WTC11 (cell line): ENCODE measurements at regions not wholly inside any gene's neighbourhood (a gene's known extent, or its start where the extent isn't known, plus 50 kb on each side); places are given as distances from the start of the nearest gene placed in this dataset.

ENCODE experiments used
- ATAC-seq: fragments of 200-7000 bp; cut with Tn5 transposase; 2 replicates; pipeline ENCODE4 v1.10.0; 2021; ENCODE audit warnings: mild to moderate bottlenecking, moderate library complexity
- CTCF ChIA-PET: fragments of 300-600 bp; sonication (Branson Sonifier 250); formaldehyde crosslinking; loops from one replicate; lab custom pipeline; 2021; ENCODE audit warnings: antibody characterized with exemption; lab: Charles Lee
- POLR2A ChIA-PET: fragments of 350-600 bp; sonication (Branson Sonifier 250); formaldehyde crosslinking; loops from one replicate; lab custom pipeline; 2021; ENCODE audit warnings: antibody characterized with exemption; lab: Charles Lee
- DNase-seq: peaks from one replicate; pipeline ENCODE4 v3.0.0; 2021; ENCODE audit warnings: low spot score
- H3K27ac Mint-ChIP-seq: 2 replicates; pipeline ENCODE4 v1.8.0; 2021; ENCODE audit warnings: mixed read lengths
- H3K27me3 Mint-ChIP-seq: 2 replicates; pipeline ENCODE4 v1.8.0; 2021; ENCODE audit warnings: low read depth, mild to moderate bottlenecking, moderate library complexity, mixed read lengths
- H3K36me3 Mint-ChIP-seq: 2 replicates; pipeline ENCODE4 v1.8.0; 2021; ENCODE audit warnings: mixed read lengths
- H3K4me1 Mint-ChIP-seq: 2 replicates; pipeline ENCODE4 v1.8.0; 2022; ENCODE audit warnings: mixed read lengths
- H3K4me3 Mint-ChIP-seq: 2 replicates; pipeline ENCODE4 v1.8.0; 2021; ENCODE audit warnings: mild to moderate bottlenecking, moderate library complexity, mixed read lengths
- H3K9me3 Mint-ChIP-seq: 2 replicates; pipeline ENCODE4 v1.8.0; 2021; ENCODE audit warnings: mixed read lengths
- ESRRA ChIP-seq: sonication (generic); formaldehyde crosslinking; IDR thresholded peaks from 2 replicates; pipeline ENCODE4 v1.8.1; 2022; ENCODE audit warnings: mild to moderate bottlenecking, missing genetic modification reagents, borderline replicate concordance
- FOXK1 ChIP-seq: sonication (generic); formaldehyde crosslinking; IDR thresholded peaks from 2 replicates; pipeline ENCODE4 v1.8.0; 2022; ENCODE audit warnings: mild to moderate bottlenecking, moderate library complexity, missing genetic modification reagents
- HMGA2 ChIP-seq: fragments of 250-450 bp; sonication (Bioruptor Pico); IDR thresholded peaks from 2 replicates; pipeline ENCODE4 v1.4.0; 2021; ENCODE audit warnings: mild to moderate bottlenecking, moderate library complexity
- MLX ChIP-seq: sonication (generic); formaldehyde crosslinking; IDR thresholded peaks from 2 replicates; pipeline ENCODE4 v1.8.1; 2023; ENCODE audit warnings: mild to moderate bottlenecking, missing genetic modification reagents, moderate library complexity
- MYBL2 ChIP-seq: sonication (generic); formaldehyde crosslinking; IDR thresholded peaks from 2 replicates; pipeline ENCODE4 v1.8.1; 2023; ENCODE audit warnings: mild to moderate bottlenecking, moderate library complexity, missing genetic modification reagents
- NR3C1 ChIP-seq: sonication (generic); formaldehyde crosslinking; conservative IDR thresholded peaks from 2 replicates; pipeline ENCODE4 v1.8.1; 2023; ENCODE audit warnings: low read depth, mild to moderate bottlenecking, missing genetic modification reagents
- PRDM15 ChIP-seq: sonication (generic); formaldehyde crosslinking; IDR thresholded peaks from 2 replicates; pipeline ENCODE4 v1.8.0; 2022; ENCODE audit warnings: missing genetic modification reagents
- PREB ChIP-seq: sonication (generic); formaldehyde crosslinking; IDR thresholded peaks from 2 replicates; pipeline ENCODE4 v1.8.1; 2022; ENCODE audit warnings: mild to moderate bottlenecking, missing genetic modification reagents, moderate library complexity, borderline replicate concordance
- SP1 ChIP-seq: sonication (generic); formaldehyde crosslinking; conservative IDR thresholded peaks from 2 replicates; pipeline ENCODE4 v1.8.1; 2022; ENCODE audit warnings: missing genetic modification reagents
- TCF7 ChIP-seq: sonication (generic); formaldehyde crosslinking; IDR thresholded peaks from 2 replicates; pipeline ENCODE4 v1.8.0; 2022; ENCODE audit warnings: mild to moderate bottlenecking, low read depth, missing genetic modification reagents, moderate library complexity
- TEAD1 ChIP-seq: sonication (generic); formaldehyde crosslinking; IDR thresholded peaks from 2 replicates; pipeline ENCODE4 v1.8.0; 2022; ENCODE audit warnings: mild to moderate bottlenecking, missing genetic modification reagents
- TEAD4 ChIP-seq: sonication (generic); formaldehyde crosslinking; IDR thresholded peaks from 2 replicates; pipeline ENCODE4 v1.8.0; 2022; ENCODE audit warnings: mild to moderate bottlenecking, missing genetic modification reagents
- USF1 ChIP-seq: sonication (generic); formaldehyde crosslinking; IDR thresholded peaks from 2 replicates; pipeline ENCODE4 v1.8.0; 2022; ENCODE audit warnings: mild to moderate bottlenecking, missing genetic modification reagents
- ZNF138 ChIP-seq: sonication (generic); formaldehyde crosslinking; conservative IDR thresholded peaks from 2 replicates; pipeline ENCODE4 v1.8.1; 2022; ENCODE audit warnings: mild to moderate bottlenecking, moderate library complexity, missing genetic modification reagents
- ZNF425 ChIP-seq: fragments of 250-450 bp; sonication (Bioruptor Pico); conservative IDR thresholded peaks from 2 replicates; pipeline ENCODE4 v1.9.0; 2021; ENCODE audit warnings: mild to moderate bottlenecking

- Mint-ChIP-seq H3K27ac (no peak overlapping the region), H3K36me3 (peaks cover 15% of the 10 kb centered on the region), H3K4me1 (peaks cover 8% of the 10 kb centered on the region), H3K4me3 (no peak overlapping the region), H3K27me3 (peaks cover 5% of the 10 kb centered on the region), H3K9me3 (peaks cover 20% of the 10 kb centered on the region)
- DNase-seq (no peak), ATAC-seq (no peak)
- ChIA-PET CTCF (interaction anchor here (0.6 to 0.8 kb wide), 2 partner anchors 8 to 60 kb away, joined by 3 to 4 read pairs; no protein-coding TSS in a partner anchor), POLR2A (no interaction called here)
- TF ChIP-seq ZNF425 (CRISPR knock-in tag) (no peak), USF1 (CRISPR knock-in tag) (no peak), FOXK1 (CRISPR knock-in tag) (no peak), TCF7 (CRISPR knock-in tag) (no peak), PREB (CRISPR knock-in tag) (no peak), HMGA2 (CRISPR knock-in tag) (no peak), PRDM15 (CRISPR knock-in tag) (no peak), ESRRA (CRISPR knock-in tag) (no peak), MYBL2 (CRISPR knock-in tag) (no peak), TEAD4 (no peak)
- TF ChIP-seq, all 79 proteins: peak for 0
Observed at GRCh38 chr1:81617308-81617967, 183.3 kb upstream of the ADGRL2 start.

- H3K27me3 Mint-ChIP-seq = peaks cover 40% of the 10 kb centered on the region
- TF ChIP-seq ZNF138 (CRISPR knock-in tag) (no peak), TEAD1 (CRISPR knock-in tag) (no peak), SP1 (CRISPR knock-in tag) (no peak), NR3C1 (no peak), MLX (no peak)
- H3K4me1 Mint-ChIP-seq = peaks cover 15% of the 10 kb centered on the region
- ChIA-PET CTCF (interaction anchor here (1.4 kb wide), 1 partner anchor 200 kb away, joined by 3 read pairs; no protein-coding TSS in a partner anchor), POLR2A (no interaction called here)
- DNase-seq (no peak), ATAC-seq (no peak)
- H3K9me3 Mint-ChIP-seq = peaks cover 28% of the 10 kb centered on the region
- no peak overlapping the region for H3K27ac Mint-ChIP-seq
- no peak overlapping the region for H3K4me3 Mint-ChIP-seq
- H3K36me3 Mint-ChIP-seq = peaks cover 19% of the 10 kb centered on the region
Observed at GRCh38 chr1:81613803-81614202, 186.9 kb upstream of the ADGRL2 start.
